Stomach (tissue), 4 donors: ENCODE measurements at regions not wholly inside any gene's neighbourhood (a gene's known extent, or its start where the extent isn't known, plus 50 kb on each side); places are given as distances from the start of the nearest gene placed in this dataset.

Source experiments
- POLR2A ChIP-seq, 4 donors: fragments of 450-650 bp; IDR thresholded peaks; one replicate each; pipeline ENCODE4 v1.6.1; 2016; ENCODE audit warnings: antibody characterized with exemption in 4 of 4, control low read depth in 2 of 4, mild to moderate bottlenecking in 1 of 4, moderate library complexity in 1 of 4
- POLR2AphosphoS5 ChIP-seq, 3 donors: sonication (generic); formaldehyde crosslinking; IDR thresholded peaks; one replicate each; pipeline ENCODE4 v1.6.1; 2016; ENCODE audit warnings: antibody characterized with exemption in 3 of 3
- TF ChIP-seq, protein P1 (sequence below), 7 experiments: fragments of 450-650 bp in 4 of 7; fragments of 200-600 bp in 3 of 7; sonication (generic) in 3 of 7; IDR thresholded peaks; one replicate each; pipeline ENCODE4 v1.5.1; 2016 to 2019; ENCODE audit warnings: antibody characterized with exemption in 7 of 7, control low read depth in 2 of 7, mild to moderate bottlenecking in 1 of 7

DNA sequence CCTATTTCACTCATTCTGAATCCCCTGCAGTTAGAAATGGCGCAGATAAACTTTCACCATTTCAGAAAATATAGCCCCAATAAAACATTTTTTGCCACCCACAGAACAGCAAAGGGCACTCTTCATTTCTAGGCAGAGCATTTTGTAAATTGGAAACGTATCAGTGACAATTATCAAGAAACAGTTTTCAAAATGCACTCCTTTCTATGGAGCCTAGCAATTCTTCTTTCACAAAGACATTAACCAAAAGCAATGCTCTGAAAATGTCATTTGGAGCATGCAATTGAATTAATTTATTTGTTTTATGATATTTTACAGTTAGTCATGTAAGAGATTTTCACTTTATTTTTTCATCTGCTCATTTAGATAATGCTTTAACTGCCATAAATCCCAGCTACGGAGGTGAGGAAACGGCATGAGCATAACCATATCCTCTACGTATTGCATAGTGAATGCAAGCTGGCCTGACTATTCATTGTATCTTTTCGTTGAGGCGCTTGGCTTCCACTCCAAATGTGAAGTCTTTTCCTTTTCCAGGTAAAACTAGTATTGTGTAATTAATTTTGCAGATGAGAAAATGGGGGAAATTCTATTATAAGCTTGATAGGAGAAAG, 813.4 kb downstream of the C6orf118 start:
- TF ChIP-seq POLR2AphosphoS5 (IDR thresholded peaks at IDR 0.05): no peak
- TF ChIP-seq, protein P1, sequence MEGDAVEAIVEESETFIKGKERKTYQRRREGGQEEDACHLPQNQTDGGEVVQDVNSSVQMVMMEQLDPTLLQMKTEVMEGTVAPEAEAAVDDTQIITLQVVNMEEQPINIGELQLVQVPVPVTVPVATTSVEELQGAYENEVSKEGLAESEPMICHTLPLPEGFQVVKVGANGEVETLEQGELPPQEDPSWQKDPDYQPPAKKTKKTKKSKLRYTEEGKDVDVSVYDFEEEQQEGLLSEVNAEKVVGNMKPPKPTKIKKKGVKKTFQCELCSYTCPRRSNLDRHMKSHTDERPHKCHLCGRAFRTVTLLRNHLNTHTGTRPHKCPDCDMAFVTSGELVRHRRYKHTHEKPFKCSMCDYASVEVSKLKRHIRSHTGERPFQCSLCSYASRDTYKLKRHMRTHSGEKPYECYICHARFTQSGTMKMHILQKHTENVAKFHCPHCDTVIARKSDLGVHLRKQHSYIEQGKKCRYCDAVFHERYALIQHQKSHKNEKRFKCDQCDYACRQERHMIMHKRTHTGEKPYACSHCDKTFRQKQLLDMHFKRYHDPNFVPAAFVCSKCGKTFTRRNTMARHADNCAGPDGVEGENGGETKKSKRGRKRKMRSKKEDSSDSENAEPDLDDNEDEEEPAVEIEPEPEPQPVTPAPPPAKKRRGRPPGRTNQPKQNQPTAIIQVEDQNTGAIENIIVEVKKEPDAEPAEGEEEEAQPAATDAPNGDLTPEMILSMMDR (IDR thresholded peaks at IDR 0.05): no peak
- TF ChIP-seq POLR2A (IDR thresholded peaks at IDR 0.05): no peak
